ENCODE measurements at regions not wholly inside any gene's neighbourhood (a gene's known extent, or its start where the extent isn't known, plus 50 kb on each side); places are given as distances from the start of the nearest gene placed in this dataset.

- no peak for ATAC-seq
- intact Hi-C loops (cut with DNase I, micrococcal nuclease), result no loop called here
- no peak for DNase-seq
These were observed 329.2 kb upstream of the ZMIZ1 start for GRCh38 chr10:78739444-78740053.

- intact Hi-C loops (cut with DNase I, micrococcal nuclease), result no loop called here
- ATAC-seq (peak; percentile 34), DNase-seq (no peak)
These were observed 327.5 kb upstream of the ZMIZ1 start for GRCh38 chr10:78740976-78741915.

GRCh38 chr10:78742406-78742729 is 326.4 kb upstream of the ZMIZ1 start:
- DNase-seq (no peak), ATAC-seq (no peak)
- intact Hi-C loops (cut with DNase I, micrococcal nuclease), result no loop called here

- ATAC-seq (peak; percentile 42), DNase-seq (no peak)
- intact Hi-C loops (cut with DNase I, micrococcal nuclease), result no loop called here
These were observed 325.8 kb upstream of the ZMIZ1 start for GRCh38 chr10:78742730-78743615.

GRCh38 chr10:78744056-78744455 is 324.7 kb upstream of the ZMIZ1 start:
- DNase-seq, result no peak
- ATAC-seq, result no peak
- intact Hi-C loops (cut with DNase I, micrococcal nuclease), result no loop called here

- intact Hi-C loops (cut with DNase I, micrococcal nuclease), result no loop called here
- DNase-seq (no peak), ATAC-seq (peak; percentile 44)
These were observed 324.2 kb upstream of the ZMIZ1 start for GRCh38 chr10:78744491-78745090.

DNA sequence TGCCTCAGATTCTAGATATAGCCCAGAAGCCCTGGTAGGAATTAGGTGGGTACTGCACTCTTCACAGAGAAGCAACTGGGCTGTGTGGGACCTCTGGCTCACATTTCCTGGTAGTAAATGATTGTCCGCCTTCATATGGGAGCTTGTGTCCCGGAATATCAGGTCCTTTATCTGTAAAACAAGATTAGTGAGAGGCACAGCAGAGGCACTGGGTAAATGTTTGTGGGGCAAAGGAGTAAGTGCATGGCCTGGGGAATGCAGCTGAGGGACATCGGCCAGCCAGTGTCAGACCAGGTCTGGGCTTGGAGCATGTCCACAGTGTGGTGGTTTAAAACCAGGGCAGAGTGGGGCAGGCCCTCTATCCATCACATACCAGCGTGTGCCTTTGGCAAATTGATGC is 323.3 kb upstream of the ZMIZ1 start:
- intact Hi-C loops (cut with DNase I, micrococcal nuclease), result no loop called here
- DNase-seq (no peak), ATAC-seq (peak; percentile 16)

DNA sequence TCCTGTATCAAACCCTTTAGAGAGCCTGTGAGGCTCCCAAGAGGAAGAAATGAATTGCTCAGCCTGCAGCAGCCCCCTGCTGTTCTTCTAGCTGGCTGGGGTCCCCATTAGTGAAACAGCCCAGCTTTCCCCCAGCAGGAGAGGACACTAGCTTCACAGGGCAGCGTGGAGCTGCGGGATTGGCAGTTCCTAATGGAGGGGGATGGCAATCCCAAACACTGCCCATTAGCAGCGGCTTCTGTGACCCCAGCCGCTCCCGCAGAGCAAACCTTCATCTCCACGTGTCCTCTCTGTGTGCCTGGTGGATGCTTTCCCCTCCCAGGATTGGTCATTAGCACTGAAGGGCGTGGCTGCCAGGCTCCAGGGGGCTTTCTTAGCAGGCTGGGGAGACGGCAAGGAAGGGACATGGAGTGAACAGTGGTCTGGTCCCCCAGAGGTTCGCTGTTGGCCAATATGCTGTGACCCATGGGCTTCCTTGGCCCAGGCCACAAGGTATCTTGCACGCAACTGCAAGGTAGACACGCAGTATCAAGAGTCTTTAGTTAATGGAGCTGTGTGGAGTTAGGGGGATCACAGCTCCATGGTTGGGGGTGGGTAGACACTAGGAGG is 322.5 kb upstream of the ZMIZ1 start:
- intact Hi-C loops (cut with DNase I, micrococcal nuclease), result no loop called here
- ATAC-seq, result no peak
- DNase-seq, result no peak

DNA sequence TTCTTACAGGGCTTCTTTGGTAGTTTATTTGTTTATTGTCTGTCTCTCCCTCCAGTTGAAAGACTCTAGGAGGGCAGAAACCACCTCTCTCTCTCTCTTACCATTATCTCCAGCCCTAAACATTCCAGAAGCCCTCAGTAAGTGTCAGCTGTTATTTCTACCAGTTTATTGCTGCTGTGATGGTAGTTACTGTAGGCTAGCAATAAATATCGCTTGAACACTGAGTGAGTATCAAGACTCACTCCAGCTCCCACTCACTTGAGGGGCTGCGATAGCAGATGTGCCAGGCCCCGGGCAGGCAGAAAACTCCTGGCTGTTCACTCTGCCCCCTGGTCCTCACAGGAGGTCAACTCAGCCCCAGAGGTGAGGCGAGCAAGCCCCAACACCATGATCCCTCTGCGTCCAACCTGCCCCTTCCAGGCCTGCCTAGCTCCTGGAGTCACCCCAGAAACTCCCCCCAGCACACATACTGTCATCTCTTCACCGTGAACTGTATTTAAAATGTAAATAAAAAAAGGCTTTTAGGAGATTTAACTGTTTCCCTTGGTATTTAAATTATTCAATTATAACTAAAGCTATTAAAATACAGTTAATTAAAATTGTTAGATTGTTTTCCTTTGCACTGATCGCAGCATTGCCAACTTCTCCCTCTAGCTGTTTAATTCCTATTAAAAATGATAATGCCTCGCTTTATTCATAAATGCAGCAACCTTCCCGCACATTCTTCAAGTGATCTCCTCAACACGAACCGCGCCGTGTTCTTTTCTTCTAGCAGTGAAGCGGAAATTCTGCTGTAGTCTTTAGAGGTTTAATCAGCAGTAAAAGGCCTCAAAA is 321.1 kb upstream of the ZMIZ1 start:
- ATAC-seq (no peak), DNase-seq (no peak)
- intact Hi-C loops (cut with DNase I, micrococcal nuclease), result no loop called here

GRCh38 chr10:78748235-78748533 is 320.6 kb upstream of the ZMIZ1 start:
- intact Hi-C loops (cut with DNase I, micrococcal nuclease), result no loop called here
- DNase-seq (no peak), ATAC-seq (no peak)

DNA sequence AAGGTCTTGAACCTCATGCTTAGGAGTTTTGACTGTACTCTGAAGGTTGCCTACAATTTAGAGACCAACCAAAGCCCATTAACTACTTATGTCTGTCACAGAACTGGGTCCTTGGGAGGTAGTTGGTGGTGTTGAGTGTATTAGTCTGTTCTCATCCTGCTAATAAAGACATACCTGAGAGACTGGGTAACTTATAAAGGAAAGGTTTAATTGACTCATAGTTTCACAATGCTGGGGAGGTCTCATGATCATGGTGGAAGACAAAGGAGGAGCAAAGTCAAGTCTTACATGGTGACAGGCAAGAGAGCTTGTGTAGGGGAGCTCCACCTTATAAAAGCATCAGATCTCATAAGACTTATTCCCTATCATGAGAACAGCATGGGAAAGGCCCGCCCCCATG is 319.6 kb upstream of the ZMIZ1 start:
- ATAC-seq (no peak), DNase-seq (no peak)
- intact Hi-C loops (cut with DNase I, micrococcal nuclease), result no loop called here

DNA sequence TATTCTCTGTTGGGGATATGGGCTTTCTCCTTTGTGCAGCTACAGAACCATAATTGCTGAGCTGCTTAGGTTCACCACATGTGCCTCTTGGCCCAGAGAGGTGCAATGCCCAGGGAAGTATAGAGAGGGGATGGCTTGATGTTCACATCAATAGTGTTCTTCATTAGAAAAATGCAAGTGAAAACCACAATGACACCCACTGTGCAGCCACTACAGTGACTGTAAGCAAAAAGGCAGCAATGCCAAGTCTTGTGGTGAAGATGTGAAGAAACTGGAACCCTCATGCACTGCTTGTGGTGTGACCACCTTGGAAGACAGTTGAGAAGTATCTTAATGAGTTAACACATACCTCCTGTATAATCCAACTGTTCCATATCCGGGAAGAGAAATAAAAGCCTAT is 318.9 kb upstream of the ZMIZ1 start:
- intact Hi-C loops (cut with DNase I, micrococcal nuclease), result no loop called here

DNA sequence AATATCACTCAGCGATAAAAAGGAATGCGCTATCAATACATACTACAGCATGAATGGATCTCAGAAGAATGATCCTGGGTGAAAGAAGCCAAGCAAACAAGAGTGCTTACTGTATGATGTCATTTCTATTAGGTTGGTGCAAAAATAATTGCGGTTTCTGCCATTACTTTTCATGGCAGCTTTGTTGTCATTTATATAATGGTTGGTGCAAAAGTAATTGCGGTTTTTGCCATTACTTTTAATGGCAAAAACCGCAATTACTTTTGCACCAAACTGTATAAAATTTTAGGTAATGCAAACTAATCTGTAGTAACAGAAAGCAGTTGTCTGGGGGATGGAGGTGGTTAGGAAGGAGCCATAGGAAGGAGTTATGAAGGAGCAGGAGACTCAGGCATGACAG is 318.3 kb upstream of the ZMIZ1 start:
- intact Hi-C loops (cut with DNase I, micrococcal nuclease), result no loop called here
- ATAC-seq (no peak), DNase-seq (no peak)

More for the DNA sequence above, 318.9 kb upstream of the ZMIZ1 start:
- DNase-seq (no peak), ATAC-seq (no peak)

DNA sequence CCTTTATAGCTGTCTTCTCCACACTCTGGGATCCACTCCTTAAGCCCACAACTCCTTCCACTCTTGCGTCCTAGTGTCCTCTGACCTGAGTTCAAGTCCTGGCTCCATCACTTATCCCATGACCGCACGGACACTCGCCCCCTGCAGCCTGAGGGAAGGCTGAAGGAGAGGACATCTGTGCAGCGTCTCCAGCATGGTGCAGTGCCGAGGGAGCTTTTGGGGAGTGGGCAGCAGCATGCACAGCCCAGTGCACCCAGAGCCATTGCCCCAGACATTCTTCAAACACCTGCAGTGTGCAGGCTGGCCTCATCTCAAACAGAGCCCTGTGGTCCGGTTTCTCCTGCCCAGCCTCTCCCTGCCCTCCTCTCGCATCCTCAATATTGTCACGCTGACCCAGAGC is 317.1 kb upstream of the ZMIZ1 start:
- ATAC-seq (no peak), DNase-seq (no peak)
- intact Hi-C loops (cut with DNase I, micrococcal nuclease), result no loop called here

DNA sequence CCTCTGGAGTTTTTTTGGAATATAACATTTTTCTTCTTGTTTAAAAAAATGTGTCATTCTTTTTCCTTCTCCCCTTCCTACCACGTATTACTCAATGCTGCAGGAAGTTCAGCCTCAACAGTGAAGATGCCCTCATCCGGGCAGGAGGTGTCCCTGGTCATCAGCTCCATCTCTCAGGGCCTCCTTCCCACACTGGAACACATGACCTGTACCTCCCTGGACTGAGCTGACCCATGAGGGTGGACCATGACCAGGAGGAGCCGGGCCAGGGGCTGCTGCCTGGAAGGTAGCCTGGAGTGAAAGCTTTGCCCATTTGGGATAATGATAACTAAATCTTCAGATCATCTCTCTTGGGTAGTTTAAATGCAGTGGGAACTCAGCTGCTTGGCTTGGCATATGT is 316.5 kb upstream of the ZMIZ1 start:
- intact Hi-C loops (cut with DNase I, micrococcal nuclease), result no loop called here
- no peak for ATAC-seq
- DNase-seq, result no peak

GRCh38 chr10:78752708-78753107 is 316.1 kb upstream of the ZMIZ1 start:
- DNase-seq (no peak), ATAC-seq (no peak)
- intact Hi-C loops (cut with DNase I, micrococcal nuclease), result no loop called here

GRCh38 chr10:78754269-78755062 is 314.3 kb upstream of the ZMIZ1 start:
- DNase-seq, result no peak
- intact Hi-C loops (cut with DNase I, micrococcal nuclease), result no loop called here
- ATAC-seq, result no peak
